Endometrial microvascular endothelial cells (primary cell): ENCODE measurements at regions not wholly inside any gene's neighbourhood (a gene's known extent, or its start where the extent isn't known, plus 50 kb on each side); places are given as distances from the start of the nearest gene placed in this dataset.

Source experiments
- in situ Hi-C: cut with HindIII; loops from 2 replicates; pipeline ENCODE4 v1.10.0; 2017; ENCODE audit warnings: low sequenced_read_pairs, low pct_unique_long_range_greater_than_20kb; ENCODE audit errors: inconsistent ontology term

GRCh38 chr6:100322886-100323285 lies 141.8 kb downstream of the SIM1 start:
- in situ Hi-C loops = no loop called here

GRCh38 chr6:100320686-100321085 lies 144.0 kb downstream of the SIM1 start:
- in situ Hi-C loops = no loop called here

- in situ Hi-C loops = no loop called here
Observed at GRCh38 chr6:100317031-100317430, 147.7 kb downstream of the SIM1 start.

GRCh38 chr6:100314186-100314585 lies 150.5 kb downstream of the SIM1 start:
- in situ Hi-C loops = no loop called here

GRCh38 chr6:100311707-100312251 lies 152.9 kb downstream of the SIM1 start:
- in situ Hi-C loops = no loop called here

- in situ Hi-C loops = no loop called here
Observed at GRCh38 chr6:100309174-100309573, 155.5 kb downstream of the SIM1 start.

GRCh38 chr6:100307561-100307960 lies 157.2 kb downstream of the SIM1 start:
- in situ Hi-C loops = no loop called here

GRCh38 chr6:100305209-100305869 lies 159.4 kb downstream of the SIM1 start:
- in situ Hi-C loops = no loop called here

GRCh38 chr6:100304575-100304974 lies 160.1 kb downstream of the SIM1 start:
- in situ Hi-C loops = no loop called here

GRCh38 chr6:100301731-100302130 lies 163.0 kb downstream of the SIM1 start:
- in situ Hi-C loops = no loop called here

- in situ Hi-C loops = no loop called here
Observed at GRCh38 chr6:100300221-100300736, 164.4 kb downstream of the SIM1 start.

- in situ Hi-C loops = loop anchor here (25.0 kb wide), 1 partner anchor 165 kb away; the partner anchor contains the start of gene SIM1
Observed at GRCh38 chr6:100296810-100297544, 167.7 kb downstream of the SIM1 start.

GRCh38 chr6:100295172-100295571 lies 169.5 kb downstream of the SIM1 start:
- in situ Hi-C loops = loop anchor here (25.0 kb wide), 1 partner anchor 167 kb away; the partner anchor contains the start of gene SIM1

GRCh38 chr6:100289285-100289684 lies 175.4 kb downstream of the SIM1 start:
- in situ Hi-C loops = loop anchor here (25.0 kb wide), 1 partner anchor 173 kb away; the partner anchor contains the start of gene SIM1

- in situ Hi-C loops = loop anchor here (25.0 kb wide), 1 partner anchor 174 kb away; the partner anchor contains the start of gene SIM1
Observed at GRCh38 chr6:100288311-100288710, 176.4 kb downstream of the SIM1 start.

GRCh38 chr6:100283285-100283684 lies 181.4 kb downstream of the SIM1 start:
- in situ Hi-C loops = loop anchor here (25.0 kb wide), 1 partner anchor 179 kb away; the partner anchor contains the start of gene SIM1

- in situ Hi-C loops = loop anchor here (25.0 kb wide), 1 partner anchor 181 kb away; the partner anchor contains the start of gene SIM1
Observed at GRCh38 chr6:100281471-100281901, 183.2 kb downstream of the SIM1 start.

GRCh38 chr6:100276311-100277057 lies 188.2 kb downstream of the SIM1 start:
- in situ Hi-C loops = loop anchor here (25.0 kb wide), 1 partner anchor 186 kb away; the partner anchor contains the start of gene SIM1

GRCh38 chr6:100274147-100274546 lies 190.6 kb downstream of the SIM1 start:
- in situ Hi-C loops = no loop called here
